Endothelial cell of umbilical vein (primary cell): ENCODE measurements at regions not wholly inside any gene's neighbourhood (a gene's known extent, or its start where the extent isn't known, plus 50 kb on each side); places are given as distances from the start of the nearest gene placed in this dataset.

Source experiments
- BruUV-seq: library from RNA; stranded (reverse); fragments of 400-500 nt; replicated peaks from 2 replicates; lab custom pipeline; 2021; lab: Mats Ljungman, UMichigan
- CTCF ChIA-PET: fragments of 300-600, 350-600 bp; sonication (Branson Sonifier 250); formaldehyde crosslinking; loops from one replicate; lab custom pipeline; 2021; ENCODE audit warnings: antibody characterized with exemption, inconsistent platforms; lab: Charles Lee
- POLR2A ChIA-PET: fragments of 300-600, 350-600 bp; sonication (Branson Sonifier 250); formaldehyde crosslinking; loops from one replicate; lab custom pipeline; 2021; ENCODE audit warnings: antibody characterized with exemption, inconsistent platforms; lab: Charles Lee
- DNase-seq: peaks from one replicate; pipeline ENCODE4 v3.0.0-alpha.2; 2011; ENCODE audit warnings: low read depth, low spot score
- FAIRE-seq: peaks from 2 replicates; lab custom pipeline; 2011; peaks lifted over from hg19 to GRCh38; lab: Jason Lieb, UNC
- H2AFZ ChIP-seq: 2 replicates; pipeline ENCODE4 v1.6.0; 2012; ENCODE audit warnings: low read depth, low read length, control low read depth, inconsistent platforms
- H3K27ac ChIP-seq: 2 replicates; pipeline ENCODE4 v1.5.1; 2011; ENCODE audit warnings: low read depth, mild to moderate bottlenecking, control low read depth, low read length, moderate library complexity; ENCODE audit not compliant: insufficient read depth
- H3K27me3 ChIP-seq, 2 experiments: 2 replicates each; pipeline versions ENCODE4 v1.6.0 to v1.6.1; 2011; ENCODE audit warnings: low read length in 2 of 2, mixed read lengths in 1 of 2; ENCODE audit not compliant: control insufficient read depth in 2 of 2, insufficient read depth in 2 of 2
- H3K36me3 ChIP-seq, 2 experiments: 2 replicates in 1 of 2; 3 replicates in 1 of 2; pipeline ENCODE4 v1.5.1; 2011; ENCODE audit warnings: low read length in 2 of 2, mild to moderate bottlenecking in 1 of 2, moderate library complexity in 1 of 2; ENCODE audit not compliant: control insufficient read depth in 2 of 2, insufficient read depth in 2 of 2; ENCODE audit errors: extremely low read depth in 1 of 2
- H3K4me1 ChIP-seq: 3 replicates; pipeline ENCODE4 v1.5.1; 2011; ENCODE audit warnings: mild to moderate bottlenecking, low read length; ENCODE audit not compliant: control insufficient read depth, insufficient read depth; ENCODE audit errors: extremely low read depth
- H3K4me2 ChIP-seq: 2 replicates; pipeline ENCODE4 v1.6.1; 2011; ENCODE audit warnings: low read length, control low read depth, mixed read lengths; ENCODE audit not compliant: insufficient read depth
- H3K4me3 ChIP-seq, 3 experiments: fragments of 200-600 bp in 1 of 3; sonication (generic), shearing (Covaris generic) in 1 of 3; replicated peaks in 1 of 3; 2 replicates each; pipeline ENCODE4 v1.5.1; 2011 to 2016; ENCODE audit warnings: control low read depth in 3 of 3, low read length in 3 of 3, mild to moderate bottlenecking in 2 of 3, inconsistent platforms in 1 of 3, low read depth in 1 of 3, moderate library complexity in 1 of 3; ENCODE audit not compliant: insufficient read depth in 1 of 3
- H3K79me2 ChIP-seq: 2 replicates; pipeline ENCODE4 v1.6.0; 2012; ENCODE audit warnings: low read length, inconsistent platforms; ENCODE audit not compliant: control insufficient read depth, insufficient read depth
- H3K9ac ChIP-seq: replicated peaks from 2 replicates; pipeline ENCODE3; 2011; ENCODE audit warnings: low read length, control low read depth; ENCODE audit not compliant: insufficient read depth; ENCODE audit errors: extremely low read depth
- H3K9me1 ChIP-seq: replicated peaks from 3 replicates; pipeline ENCODE4 v1.6.0; 2011; ENCODE audit warnings: mild to moderate bottlenecking, low read length; ENCODE audit not compliant: control insufficient read depth, insufficient read depth; ENCODE audit errors: extremely low read depth
- H3K9me3 ChIP-seq: replicated peaks from 2 replicates; pipeline ENCODE4 v1.5.1; 2012; ENCODE audit warnings: low read length, inconsistent platforms; ENCODE audit not compliant: control insufficient read depth, insufficient read depth
- H4K20me1 ChIP-seq: replicated peaks from 2 replicates; pipeline ENCODE3; 2011; ENCODE audit warnings: mild to moderate bottlenecking, low read length; ENCODE audit not compliant: control insufficient read depth, insufficient read depth; ENCODE audit errors: extremely low read depth
- EZH2 ChIP-seq: IDR thresholded peaks from 2 replicates; pipeline ENCODE4 v1.6.1; 2012; ENCODE audit warnings: borderline replicate concordance, low read depth, mild to moderate bottlenecking, moderate library complexity, low read length, inconsistent platforms; ENCODE audit not compliant: severe bottlenecking
- FOS ChIP-seq: IDR thresholded peaks from 2 replicates; pipeline ENCODE4 v1.6.1; 2011; ENCODE audit warnings: mild to moderate bottlenecking, low read length, moderate library complexity, borderline replicate concordance; ENCODE audit not compliant: insufficient read depth
- GATA2 ChIP-seq: IDR thresholded peaks from 2 replicates; pipeline ENCODE4 v1.7.0; 2011; ENCODE audit warnings: low read depth, mild to moderate bottlenecking, moderate library complexity, mixed read lengths, low read length; ENCODE audit not compliant: insufficient read length, insufficient read depth
- JUN ChIP-seq: IDR thresholded peaks from 2 replicates; pipeline ENCODE4 v1.6.1; 2011; ENCODE audit warnings: borderline replicate concordance, low read depth; ENCODE audit not compliant: insufficient read length, insufficient read depth
- MAX ChIP-seq: IDR thresholded peaks from 2 replicates; pipeline ENCODE4 v1.6.1; 2011; ENCODE audit not compliant: insufficient read depth, insufficient read length
- MYC ChIP-seq: IDR thresholded peaks from one replicate; pipeline ENCODE4 v1.6.1; 2011; ENCODE audit warnings: mild to moderate bottlenecking, low read depth, low read length
- POLR2A ChIP-seq: IDR thresholded peaks from 2 replicates; pipeline ENCODE4 v1.6.1; 2012; ENCODE audit warnings: low read depth, mild to moderate bottlenecking, control low read depth, low read length
- POLR2AphosphoS5 ChIP-seq: IDR thresholded peaks from 2 replicates; pipeline ENCODE4 v1.6.1; 2012; ENCODE audit warnings: low read depth, mild to moderate bottlenecking, control low read depth, low read length, moderate library complexity; ENCODE audit not compliant: insufficient read depth
- dilution Hi-C: fragments of 300-500 bp; cut with MboI; formaldehyde crosslinking; loops from one replicate; pipeline ENCODE4 v1.15.0; 2019; ENCODE audit warnings: low sequenced_read_pairs; ENCODE audit not compliant: extremely low pct_ligation_motif_present
- intact Hi-C: fragments of 100-400 bp; cut with micrococcal nuclease; formaldehyde crosslinking; loops from one replicate; pipeline ENCODE4 v1.10.0; 2022

GRCh38 chr2:221360312-221360711 lies 211.8 kb downstream of the EPHA4 start:
- intact Hi-C loops (no loop called here), dilution Hi-C loops (no loop called here)
- BruUV-seq = no TSS peak
- no peaks in the 10 kb centered on the region for H3K79me2 ChIP-seq
- DNase-seq (no peak), FAIRE-seq (no peak)
- no peaks in the 10 kb centered on the region for H3K9me3 ChIP-seq
- no peaks in the 10 kb centered on the region for H3K27me3 ChIP-seq
- TF ChIP-seq GATA2 (no peak), EZH2 (no peak)
- no peaks in the 10 kb centered on the region for H3K4me1 ChIP-seq
- CTCF ChIA-PET = interaction anchor here (1.1 kb wide), 1 partner anchor 207 kb away, joined by 3 read pairs; no protein-coding TSS in a partner anchor
- no peak overlapping the region for H3K4me3 ChIP-seq
- H4K20me1 ChIP-seq = no peaks in the 10 kb centered on the region
- H3K9ac ChIP-seq = no peak overlapping the region
- H3K27ac ChIP-seq = no peak overlapping the region
- no peaks in the 10 kb centered on the region for H3K36me3 ChIP-seq
- H3K4me2 ChIP-seq = no peak overlapping the region
- no peak overlapping the region for H2AFZ ChIP-seq
- no peaks in the 10 kb centered on the region for H3K9me1 ChIP-seq
- POLR2A ChIA-PET = no interaction called here

- no peaks in the 10 kb centered on the region for H3K27me3 ChIP-seq
- H3K79me2 ChIP-seq = no peaks in the 10 kb centered on the region
- no peak overlapping the region for H3K9ac ChIP-seq
- no peaks in the 10 kb centered on the region for H3K9me3 ChIP-seq
- H3K9me1 ChIP-seq = no peaks in the 10 kb centered on the region
- H4K20me1 ChIP-seq = no peaks in the 10 kb centered on the region
- no TSS peak for BruUV-seq
- intact Hi-C loops (no loop called here), dilution Hi-C loops (no loop called here)
- H3K4me1 ChIP-seq = no peaks in the 10 kb centered on the region
- H3K4me2 ChIP-seq = no peak overlapping the region
- H3K4me3 ChIP-seq = no peak overlapping the region
- no peak overlapping the region for H2AFZ ChIP-seq
- TF ChIP-seq POLR2A (no peak), MAX (no peak), GATA2 (no peak), POLR2AphosphoS5 (no peak), FOS (no peak), EZH2 (no peak), MYC (no peak), JUN (no peak)
- POLR2A ChIA-PET = no interaction called here
- H3K36me3 ChIP-seq = no peaks in the 10 kb centered on the region
- CTCF ChIA-PET = interaction anchor here (1.0 to 1.1 kb wide), 2 partner anchors 12 to 73 kb away, joined by 3 read pairs; no protein-coding TSS in a partner anchor
- DNase-seq (no peak), FAIRE-seq (no peak)
- H3K27ac ChIP-seq = no peak overlapping the region
Observed at GRCh38 chr2:221360742-221361141, 211.4 kb downstream of the EPHA4 start.
